B cell (primary cell): ENCODE measurements at regions not wholly inside any gene's neighbourhood (a gene's known extent, or its start where the extent isn't known, plus 50 kb on each side); places are given as distances from the start of the nearest gene placed in this dataset.

Source experiments
- ATAC-seq: fragments of 200-7000 bp; cut with Tn5 transposase; one replicate; pipeline ENCODE4 v1.10.0; 2021; ENCODE audit warnings: low read depth, mild to moderate bottlenecking, moderate number of reproducible peaks, moderate library complexity
- CTCF ChIA-PET: fragments of 350-600 bp; sonication (Branson Sonifier 250); formaldehyde crosslinking; loops from one replicate; lab custom pipeline; 2021; ENCODE audit warnings: antibody characterized with exemption, inconsistent platforms; lab: Charles Lee
- POLR2A ChIA-PET: fragments of 350-600 bp; sonication (Branson Sonifier 250); formaldehyde crosslinking; loops from one replicate; lab custom pipeline; 2021; ENCODE audit warnings: antibody characterized with exemption; lab: Charles Lee
- DNase-seq: peaks from one replicate; pipeline ENCODE4 v3.0.0; 2013
- H2AFZ ChIP-seq: 2 replicates; pipeline ENCODE4 v1.6.1; 2012; ENCODE audit warnings: mild to moderate bottlenecking, low read depth, low read length; ENCODE audit not compliant: insufficient read depth, poor library complexity, severe bottlenecking
- H3K27ac ChIP-seq, 2 donors: 1 replicate in 1 of 2; 2 replicates in 1 of 2; pipeline ENCODE4 v1.5.1; 2012 to 2013; ENCODE audit warnings: low read length in 2 of 2, mild to moderate bottlenecking in 2 of 2, moderate library complexity in 1 of 2
- H3K27me3 ChIP-seq, 4 experiments: fragments of 200-600 bp in 1 of 4; sonication (generic) in 1 of 4; replicated peaks in 1 of 4; 1 replicate in 2 of 4; 2 replicates in 2 of 4; pipeline versions ENCODE4 v1.6.1 to v1.7.0; 2013 to 2016; ENCODE audit warnings: low read length in 3 of 4, mild to moderate bottlenecking in 2 of 4, mixed read lengths in 1 of 4, moderate library complexity in 1 of 4; ENCODE audit not compliant: insufficient read depth in 4 of 4, control insufficient read depth in 3 of 4; ENCODE audit errors: control extremely low read depth in 1 of 4
- H3K36me3 ChIP-seq, 2 experiments: replicated peaks in 1 of 2; 1 replicate in 1 of 2; 2 replicates in 1 of 2; pipeline versions ENCODE4 v1.6.1 to v1.7.1; 2013; ENCODE audit warnings: low read length in 1 of 2; ENCODE audit not compliant: insufficient read depth in 2 of 2, control insufficient read depth in 1 of 2; ENCODE audit errors: control extremely low read depth in 1 of 2, extremely low read depth in 1 of 2
- H3K4me1 ChIP-seq, 2 donors: fragments of 200-600 bp in 1 of 2; sonication (generic) in 1 of 2; 1 replicate in 1 of 2; 2 replicates in 1 of 2; pipeline versions ENCODE4 v1.5.1 to v1.6.1; 2013 to 2017; ENCODE audit warnings: low read length in 2 of 2; ENCODE audit not compliant: control insufficient read depth in 2 of 2, insufficient read depth in 2 of 2
- H3K4me2 ChIP-seq: replicated peaks from 2 replicates; pipeline ENCODE3; 2012; ENCODE audit warnings: mild to moderate bottlenecking, low read depth, low read length; ENCODE audit not compliant: poor library complexity, severe bottlenecking
- H3K4me3 ChIP-seq, 5 experiments: fragments of 200-600 bp in 1 of 5; sonication (generic) in 1 of 5; 1 replicate in 3 of 5; 2 replicates in 2 of 5; pipeline versions ENCODE4 v1.5.1 to v1.7.0; 2011 to 2016; ENCODE audit warnings: low read length in 4 of 5, mild to moderate bottlenecking in 4 of 5, low read depth in 2 of 5, control low read depth in 1 of 5, moderate library complexity in 1 of 5; ENCODE audit not compliant: insufficient read depth in 1 of 5; ENCODE audit errors: control extremely low read depth in 1 of 5, extremely low read depth in 1 of 5
- H3K79me2 ChIP-seq: fragments of 200-600 bp; sonication (generic); one replicate; pipeline ENCODE4 v1.6.0; 2016; ENCODE audit warnings: low read length; ENCODE audit not compliant: control insufficient read depth, insufficient read depth
- H3K9ac ChIP-seq: fragments of 200-600 bp; sonication (generic); 2 replicates; pipeline ENCODE4 v1.6.1; 2017; ENCODE audit warnings: mild to moderate bottlenecking, low read length, moderate library complexity
- H3K9me3 ChIP-seq, 3 donors: one replicate each; pipeline versions ENCODE4 v1.6.1 to v1.7.1; 2013; ENCODE audit warnings: low read length in 2 of 3; ENCODE audit not compliant: control insufficient read depth in 2 of 3, insufficient read depth in 1 of 3; ENCODE audit errors: control extremely low read depth in 1 of 3
- H4K20me1 ChIP-seq: 2 replicates; pipeline ENCODE4 v1.6.0; 2012; ENCODE audit warnings: mild to moderate bottlenecking, low read length; ENCODE audit not compliant: insufficient read depth, control insufficient read depth, poor library complexity, severe bottlenecking
- H3K27ac Mint-ChIP-seq: one replicate; pipeline ENCODE4 v1.8.0; 2021; ENCODE audit warnings: mixed read lengths
- H3K27me3 Mint-ChIP-seq: one replicate; pipeline ENCODE4 v1.8.0; 2021; ENCODE audit warnings: mixed read lengths
- H3K4me1 Mint-ChIP-seq: one replicate; pipeline ENCODE4 v1.8.0; 2021; ENCODE audit warnings: mixed read lengths
- H3K4me3 Mint-ChIP-seq: one replicate; pipeline ENCODE4 v1.8.0; 2021; ENCODE audit warnings: mixed read lengths
- H3K9me3 Mint-ChIP-seq: one replicate; pipeline ENCODE4 v1.8.0; 2022; ENCODE audit warnings: mixed read lengths; ENCODE audit not compliant: insufficient read depth
- CTCF ChIP-seq: fragments of 200-600 bp; IDR thresholded peaks from one replicate; pipeline ENCODE4 v1.8.0; 2022; ENCODE audit warnings: antibody characterized with exemption, mild to moderate bottlenecking
- EZH2 ChIP-seq: IDR thresholded peaks from 2 replicates; pipeline ENCODE4 v1.6.1; 2012; ENCODE audit warnings: borderline replicate concordance, low read depth, mild to moderate bottlenecking, moderate library complexity, low read length; ENCODE audit not compliant: insufficient read depth, poor library complexity, severe bottlenecking
- WGBS: methylation state at CpG from one replicate; pipeline ENCODE4 v1.1.5; 2013; ENCODE audit warnings: missing lambda C conversion rate; ENCODE audit not compliant: insufficient coverage; 5-methylcytosine and 5-hydroxymethylcytosine counted together
- intact Hi-C: fragments of 100-400 bp; cut with micrococcal nuclease; formaldehyde crosslinking; loops from one replicate; pipeline ENCODE4 v1.10.0; 2022

- Histone ChIP-seq H3K36me3 (no peaks in the 10 kb centered on the region), H2AFZ (no peak overlapping the region), H3K27ac (no peak overlapping the region), H3K4me1 (no peaks in the 10 kb centered on the region), H3K27me3 (no peaks in the 10 kb centered on the region), H3K79me2 (no peaks in the 10 kb centered on the region), H3K9me3 (peaks cover 0 to 13% (median 10%) of the 10 kb centered on the region in 3 donors), H3K4me2 (no peak overlapping the region), H3K9ac (no peak overlapping the region), H4K20me1 (no peaks in the 10 kb centered on the region), H3K4me3 (no peak overlapping the region)
- POLR2A ChIA-PET: no interaction called here
- 91% methylated on average over 3 of the region's 4 CpGs for WGBS
- no peak for DNase-seq
- ATAC-seq: no peak
- Mint-ChIP-seq H3K4me3 (no peak overlapping the region), H3K27ac (no peak overlapping the region), H3K9me3 (peaks cover 6% of the 10 kb centered on the region), H3K27me3 (no peaks in the 10 kb centered on the region), H3K4me1 (no peaks in the 10 kb centered on the region)
- CTCF ChIA-PET: no interaction called here
- TF ChIP-seq EZH2 (no peak), CTCF (no peak)
- intact Hi-C loops: no loop called here
These were observed 130.8 kb downstream of the PCSK1 start for GRCh38 chr5:96302174-96302738.

GRCh38 chr5:96300976-96301375 is 132.1 kb downstream of the PCSK1 start:
- ChIA-PET POLR2A (no interaction called here), CTCF (no interaction called here)
- Mint-ChIP-seq H3K9me3 (peaks cover 6% of the 10 kb centered on the region), H3K27ac (no peak overlapping the region), H3K27me3 (no peaks in the 10 kb centered on the region), H3K4me3 (no peak overlapping the region), H3K4me1 (no peaks in the 10 kb centered on the region)
- ATAC-seq (no peak), DNase-seq (no peak)
- Histone ChIP-seq H3K9ac (no peak overlapping the region), H3K9me3 (peaks cover 0 to 13% (median 10%) of the 10 kb centered on the region in 3 donors), H3K79me2 (no peaks in the 10 kb centered on the region), H4K20me1 (no peaks in the 10 kb centered on the region), H2AFZ (no peak overlapping the region), H3K4me2 (no peak overlapping the region), H3K4me1 (no peaks in the 10 kb centered on the region), H3K27ac (no peak overlapping the region), H3K4me3 (no peak overlapping the region), H3K27me3 (no peaks in the 10 kb centered on the region), H3K36me3 (no peaks in the 10 kb centered on the region)
- TF ChIP-seq EZH2 (no peak), CTCF (no peak)
- intact Hi-C loops: no loop called here
